SK-N-SH treated with all-trans-retinoic acid at 6 μM for 48 hours (cell line): ENCODE measurements at regions not wholly inside any gene's neighbourhood (a gene's known extent, or its start where the extent isn't known, plus 50 kb on each side); places are given as distances from the start of the nearest gene placed in this dataset.

ENCODE experiments used
- OSR1 ChIP-seq: fragments of 250-450 bp; sonication (Bioruptor Pico); IDR thresholded peaks from 2 replicates; pipeline ENCODE4 v1.8.0; 2022; ENCODE audit warnings: moderate library complexity, mild to moderate bottlenecking, inconsistent platforms
- TOX ChIP-seq: fragments of 250-450 bp; sonication (Bioruptor Pico); IDR thresholded peaks from 2 replicates; pipeline ENCODE4 v1.8.0; 2021; ENCODE audit warnings: mild to moderate bottlenecking, moderate library complexity, borderline replicate concordance

DNA sequence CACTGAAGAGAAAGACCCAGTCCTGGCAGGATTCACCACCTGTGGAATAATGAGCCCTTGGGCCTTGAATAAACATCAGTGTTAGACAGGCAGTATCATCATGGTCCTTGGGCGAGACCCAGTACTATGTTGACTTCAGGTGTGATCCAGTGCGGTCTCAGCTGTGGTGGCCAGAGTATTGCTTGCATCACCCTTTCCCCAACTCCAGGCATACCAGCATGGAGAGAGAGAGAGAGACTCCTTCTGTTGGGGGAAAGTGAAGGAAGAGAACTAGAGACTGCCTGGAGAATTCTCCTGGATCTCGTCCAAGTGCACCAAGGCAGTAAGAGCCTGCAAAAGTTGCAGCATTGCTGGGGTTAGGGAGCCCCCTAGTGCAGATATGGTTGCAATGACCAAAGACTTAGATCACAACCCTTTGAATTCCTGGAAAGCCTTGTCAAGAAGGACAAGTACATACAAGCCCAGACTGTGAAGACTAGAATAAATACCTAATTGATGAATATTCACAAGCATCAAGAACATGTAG is 61.1 kb upstream of the VAMP7 start:
- TF ChIP-seq OSR1 (CRISPR knock-in tag) (no peak), TOX (no peak)
